ENCODE measurements at regions not wholly inside any gene's neighbourhood (a gene's known extent, or its start where the extent isn't known, plus 50 kb on each side); places are given as distances from the start of the nearest gene placed in this dataset.

GRCh38 chr4:125679989-125680388, 365.2 kb downstream of the FAT4 start:
- Histone ChIP-seq H3K36me3 (no peaks in the 10 kb centered on the region), H3K27ac (no peak overlapping the region), H3K27me3 (no peaks in the 10 kb centered on the region), H3K9me3 (no peaks in the 10 kb centered on the region), H3K4me3 (no peak overlapping the region), H3K4me1 (no peaks in the 10 kb centered on the region)
- TF ChIP-seq EP300 (IDR thresholded peaks at IDR 0.05) (no peak), POLR2AphosphoS5 (IDR thresholded peaks at IDR 0.05) (no peak), POLR2A (IDR thresholded peaks at IDR 0.05) (no peak), CTCF (IDR thresholded peaks at IDR 0.05) (no peak)
- DNase-seq (ENCODE audit: low spot score in 2 of 2): no peak

- Histone ChIP-seq H3K9me3 (no peaks in the 10 kb centered on the region), H3K36me3 (no peaks in the 10 kb centered on the region), H3K27ac (no peak overlapping the region), H3K4me1 (no peaks in the 10 kb centered on the region), H3K4me3 (no peak overlapping the region), H3K27me3 (no peaks in the 10 kb centered on the region)
- TF ChIP-seq POLR2A (IDR thresholded peaks at IDR 0.05): no peak
- no peak for TF ChIP-seq EP300 (IDR thresholded peaks at IDR 0.05)
- no peak for TF ChIP-seq POLR2AphosphoS5 (IDR thresholded peaks at IDR 0.05)
- TF ChIP-seq CTCF (IDR thresholded peaks at IDR 0.05): no peak
- DNase-seq (ENCODE audit: low spot score in 2 of 2): no peak
- WGBS: 42% methylated on average over 1 of the region's 1 CpG
Observed at GRCh38 chr4:125681240-125681639, 366.5 kb downstream of the FAT4 start.

- H3K27me3 ChIP-seq: no peaks in the 10 kb centered on the region
- no peak overlapping the region for H3K4me3 ChIP-seq
- no peaks in the 10 kb centered on the region for H3K4me1 ChIP-seq
- H3K9me3 ChIP-seq: no peaks in the 10 kb centered on the region
- DNase-seq (ENCODE audit: low spot score in 2 of 2): no peak
- TF ChIP-seq EP300 (IDR thresholded peaks at IDR 0.05) (no peak), POLR2AphosphoS5 (IDR thresholded peaks at IDR 0.05) (no peak), CTCF (IDR thresholded peaks at IDR 0.05) (no peak), POLR2A (IDR thresholded peaks at IDR 0.05) (no peak)
- H3K27ac ChIP-seq: no peak overlapping the region
- 95% methylated on average over 18 of the region's 18 CpGs for WGBS
- no peaks in the 10 kb centered on the region for H3K36me3 ChIP-seq
Observed at GRCh38 chr4:125682730-125683129, 368.0 kb downstream of the FAT4 start.

- no peaks in the 10 kb centered on the region for H3K4me1 ChIP-seq
- DNase-seq (ENCODE audit: low spot score in 2 of 2): no peak
- no peak for TF ChIP-seq EP300 (IDR thresholded peaks at IDR 0.05)
- TF ChIP-seq POLR2A (IDR thresholded peaks at IDR 0.05): no peak
- no peak for TF ChIP-seq CTCF (IDR thresholded peaks at IDR 0.05)
- WGBS: 89% methylated on average over 3 of the region's 3 CpGs
- H3K27ac ChIP-seq: no peak overlapping the region
- H3K9me3 ChIP-seq: no peaks in the 10 kb centered on the region
- H3K27me3 ChIP-seq: no peaks in the 10 kb centered on the region
- H3K36me3 ChIP-seq: no peaks in the 10 kb centered on the region
- H3K4me3 ChIP-seq: no peak overlapping the region
Observed at GRCh38 chr4:125688841-125689240, 374.1 kb downstream of the FAT4 start.

- no peak overlapping the region for H3K27ac ChIP-seq
- H3K4me3 ChIP-seq: no peak overlapping the region
- TF ChIP-seq POLR2A (IDR thresholded peaks at IDR 0.05) (no peak), CTCF (IDR thresholded peaks at IDR 0.05) (no peak), EP300 (IDR thresholded peaks at IDR 0.05) (no peak), POLR2AphosphoS5 (IDR thresholded peaks at IDR 0.05) (no peak)
- DNase-seq (ENCODE audit: low spot score in 2 of 2): no peak
- no peaks in the 10 kb centered on the region for H3K4me1 ChIP-seq
- H3K36me3 ChIP-seq: no peaks in the 10 kb centered on the region
- no peaks in the 10 kb centered on the region for H3K9me3 ChIP-seq
- no peaks in the 10 kb centered on the region for H3K27me3 ChIP-seq
Observed at GRCh38 chr4:125689805-125690204, 375.1 kb downstream of the FAT4 start.

Measured in suprapubic skin (tissue), 4 donors.